Body of pancreas (tissue), 4 donors: ENCODE measurements at regions not wholly inside any gene's neighbourhood (a gene's known extent, or its start where the extent isn't known, plus 50 kb on each side); places are given as distances from the start of the nearest gene placed in this dataset.

ENCODE experiments used
- CTCF ChIP-seq, 7 experiments: fragments of 450-650 bp in 4 of 7; fragments of 200-600 bp in 3 of 7; sonication (generic) in 3 of 7; IDR thresholded peaks; one replicate each; pipeline ENCODE4 v1.5.1; 2016 to 2019; ENCODE audit warnings: antibody characterized with exemption in 7 of 7
- POLR2A ChIP-seq, 3 donors: fragments of 450-650 bp; IDR thresholded peaks; one replicate each; pipeline ENCODE4 v1.6.1; 2016; ENCODE audit warnings: antibody characterized with exemption in 3 of 3, mild to moderate bottlenecking in 2 of 3

GRCh38 chr7:54839575-54840213 is 80.7 kb upstream of the SEC61G start:
- peak; percentile 14 to 56 (median 49) for TF ChIP-seq CTCF (IDR thresholded peaks at IDR 0.05)
- TF ChIP-seq POLR2A (IDR thresholded peaks at IDR 0.05): no peak
